ENCODE measurements at regions not wholly inside any gene's neighbourhood (a gene's known extent, or its start where the extent isn't known, plus 50 kb on each side); places are given as distances from the start of the nearest gene placed in this dataset.
"Not testable (repeated sequence)": the region's sequence is repeated elsewhere in the genome, so short reads cannot be mapped to it uniquely, and the experiment has no call there.

DNA sequence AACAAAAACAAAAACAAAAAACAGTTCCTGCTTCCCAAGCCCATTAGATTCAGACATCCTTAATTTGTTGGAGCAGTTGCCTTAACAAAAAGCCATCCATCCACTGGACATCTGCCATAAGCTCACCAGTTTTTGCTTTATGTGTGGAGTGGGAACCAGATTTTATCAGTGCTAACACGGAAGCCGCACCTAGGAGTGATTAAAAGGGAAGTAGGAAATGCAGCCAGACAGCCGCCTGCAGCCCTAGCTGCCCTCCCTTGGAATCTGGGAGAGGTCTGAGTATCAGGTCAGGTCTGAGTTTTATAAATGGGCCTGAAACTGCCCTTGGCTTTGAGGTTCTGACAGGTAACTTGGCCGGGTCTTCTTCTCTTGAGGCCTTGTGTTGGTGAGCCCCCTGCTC is 106.6 kb upstream of the MTLN start:
- not testable (repeated sequence) for H3K36me3 ChIP-seq; H3K4me1 ChIP-seq; H3K9me3 ChIP-seq (replicated peaks); H3K27me3 ChIP-seq; H3K4me3 ChIP-seq; H3K27ac ChIP-seq; DNase-seq

DNA sequence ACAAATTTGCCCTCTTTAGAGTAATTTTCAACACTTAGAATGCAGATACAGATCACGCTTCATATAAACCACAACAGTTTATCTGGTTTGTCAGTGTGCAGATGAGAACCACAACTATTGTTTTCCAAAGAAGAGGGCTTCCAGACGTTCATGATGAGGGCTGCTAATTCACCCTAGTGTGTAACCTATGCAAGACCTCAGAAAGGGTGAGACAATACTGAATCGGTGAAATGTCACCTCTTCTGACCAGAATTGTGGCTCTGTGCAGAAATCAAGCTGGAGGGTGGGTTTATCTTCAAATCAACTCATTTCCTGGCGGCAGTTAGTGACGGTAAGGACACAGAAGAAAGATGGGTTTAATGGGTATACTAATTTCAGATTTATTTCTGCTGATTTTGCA is 105.0 kb upstream of the MTLN start:
- not testable (repeated sequence) for H3K27ac ChIP-seq, H3K4me1 ChIP-seq

DNA sequence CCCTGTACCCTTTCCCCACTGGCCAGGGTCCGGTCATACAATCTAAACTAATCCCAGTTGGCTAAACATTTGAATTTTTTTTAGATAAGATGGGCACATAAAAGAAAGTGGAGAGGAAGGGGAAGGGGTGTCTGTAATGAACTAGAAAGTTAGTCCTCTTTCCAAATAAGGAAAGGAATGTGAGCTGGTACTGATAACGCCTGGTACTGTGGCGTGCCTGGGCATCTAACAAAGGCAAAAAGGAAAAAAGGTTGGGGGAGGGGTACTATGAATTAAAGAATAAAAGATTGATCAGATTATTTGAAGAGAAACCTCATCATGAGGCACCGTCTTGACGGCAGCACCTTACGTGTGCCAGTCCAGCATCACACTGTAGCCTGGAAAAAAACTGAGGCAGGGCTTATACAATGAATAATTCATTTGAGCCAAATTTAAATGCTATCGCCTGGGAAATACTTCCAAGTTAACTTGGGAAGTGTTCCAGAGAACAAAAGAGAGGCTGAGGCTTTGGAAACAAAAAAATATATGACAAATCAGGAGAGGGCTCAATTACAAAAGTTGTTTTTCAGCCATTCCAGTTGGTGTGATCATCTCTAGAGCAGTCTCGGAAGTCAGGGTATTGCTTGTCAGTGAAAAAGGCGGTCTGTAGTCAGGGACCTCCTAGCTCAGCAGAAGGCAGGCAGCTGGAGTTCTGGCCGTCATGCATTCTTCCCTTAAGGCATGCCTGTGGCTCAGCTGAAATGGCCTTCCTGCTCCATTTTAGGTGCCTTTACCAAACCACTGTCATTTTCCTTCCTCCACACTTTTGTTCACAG is 103.9 kb upstream of the MTLN start:
- not testable (repeated sequence) for H3K9me3 ChIP-seq (replicated peaks); H3K27ac ChIP-seq; DNase-seq; H3K36me3 ChIP-seq; H3K4me3 ChIP-seq; H3K27me3 ChIP-seq; H3K4me1 ChIP-seq

More for the DNA sequence above, 105.0 kb upstream of the MTLN start:
- H3K4me3 ChIP-seq; H3K36me3 ChIP-seq; H3K9me3 ChIP-seq (replicated peaks); DNase-seq; H3K27me3 ChIP-seq: not testable (repeated sequence)

DNA sequence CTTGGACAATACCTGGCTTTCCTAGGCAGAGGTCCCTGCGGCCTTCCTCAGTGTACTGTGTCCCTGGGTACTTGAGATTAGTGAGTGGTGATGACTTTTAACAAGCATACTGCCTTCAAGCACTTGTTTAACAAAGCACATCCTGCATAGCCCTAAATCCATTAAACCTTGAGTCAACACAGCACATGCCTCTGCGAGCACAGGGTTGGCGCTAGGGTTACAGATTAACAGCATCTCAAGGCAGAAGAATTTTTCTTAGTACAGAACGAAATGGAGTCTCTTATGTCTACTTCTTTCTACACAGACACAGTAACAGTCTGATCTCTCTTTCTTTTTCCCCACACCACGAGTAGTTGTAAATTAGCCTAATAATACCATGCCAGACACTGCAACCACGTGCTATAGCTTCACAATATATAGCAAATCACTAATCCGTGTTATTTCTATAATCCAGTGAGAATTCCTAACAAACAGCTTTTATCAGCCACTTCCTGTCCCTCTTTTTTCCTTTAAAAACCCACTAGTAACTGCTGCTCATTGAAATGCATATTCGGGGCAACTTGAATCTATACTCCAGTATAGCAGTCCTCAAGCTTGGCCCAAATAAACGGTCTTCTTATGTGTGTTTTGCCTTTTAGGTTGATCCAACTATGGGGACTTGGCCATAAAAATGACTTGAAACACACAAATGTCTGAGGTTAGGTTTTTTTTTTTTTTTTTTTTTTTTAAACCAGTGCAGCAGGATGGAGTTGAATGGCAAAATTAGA is 102.9 kb upstream of the MTLN start:
- H3K4me3 ChIP-seq; H3K4me1 ChIP-seq; H3K36me3 ChIP-seq; H3K27ac ChIP-seq; H3K27me3 ChIP-seq; DNase-seq; H3K9me3 ChIP-seq (replicated peaks): not testable (repeated sequence)

DNA sequence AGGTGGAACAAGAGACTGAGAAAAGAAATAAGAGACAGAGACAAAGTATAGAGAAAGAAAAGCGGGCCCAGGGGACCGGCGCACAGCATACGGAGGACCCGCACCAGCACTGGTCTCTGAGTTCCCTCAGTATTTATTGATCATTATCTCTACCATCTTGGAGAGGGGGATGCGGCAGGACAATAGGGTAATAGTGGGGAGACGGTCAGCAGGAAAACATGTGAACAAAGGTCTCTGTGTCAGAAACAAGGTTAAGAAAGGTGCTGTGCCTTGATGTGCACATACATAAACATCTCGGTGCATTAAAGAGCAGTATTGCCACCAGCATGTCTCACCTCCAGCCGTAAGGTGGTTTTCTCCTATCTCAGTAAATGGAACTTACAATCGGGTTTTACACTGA is 102.1 kb upstream of the MTLN start:
- DNase-seq; H3K9me3 ChIP-seq (replicated peaks); H3K36me3 ChIP-seq; H3K4me3 ChIP-seq; H3K27me3 ChIP-seq; H3K4me1 ChIP-seq; H3K27ac ChIP-seq: not testable (repeated sequence)

DNA sequence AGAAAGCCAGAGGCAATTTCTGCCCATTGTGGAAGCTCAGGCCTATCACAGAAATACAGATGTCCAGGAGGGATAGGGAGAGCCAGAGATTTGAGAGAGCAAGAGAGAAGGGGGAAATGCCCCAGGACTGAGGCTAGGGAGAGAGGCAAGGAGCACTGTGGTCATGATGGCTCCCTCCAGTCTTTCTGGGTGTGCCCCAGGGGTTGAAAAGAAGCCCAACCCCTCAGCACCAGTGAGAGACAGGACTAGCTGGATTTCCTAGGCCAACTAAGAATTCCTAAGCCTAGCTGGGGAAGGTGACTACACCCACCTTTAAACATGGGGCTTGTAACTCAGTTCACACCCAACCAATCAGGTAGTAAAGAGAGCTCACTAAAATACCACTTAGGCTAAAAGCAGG is 100.7 kb upstream of the MTLN start:
- H3K4me1 ChIP-seq; DNase-seq; H3K36me3 ChIP-seq; H3K27me3 ChIP-seq; H3K27ac ChIP-seq; H3K9me3 ChIP-seq (replicated peaks); H3K4me3 ChIP-seq: not testable (repeated sequence)

DNA sequence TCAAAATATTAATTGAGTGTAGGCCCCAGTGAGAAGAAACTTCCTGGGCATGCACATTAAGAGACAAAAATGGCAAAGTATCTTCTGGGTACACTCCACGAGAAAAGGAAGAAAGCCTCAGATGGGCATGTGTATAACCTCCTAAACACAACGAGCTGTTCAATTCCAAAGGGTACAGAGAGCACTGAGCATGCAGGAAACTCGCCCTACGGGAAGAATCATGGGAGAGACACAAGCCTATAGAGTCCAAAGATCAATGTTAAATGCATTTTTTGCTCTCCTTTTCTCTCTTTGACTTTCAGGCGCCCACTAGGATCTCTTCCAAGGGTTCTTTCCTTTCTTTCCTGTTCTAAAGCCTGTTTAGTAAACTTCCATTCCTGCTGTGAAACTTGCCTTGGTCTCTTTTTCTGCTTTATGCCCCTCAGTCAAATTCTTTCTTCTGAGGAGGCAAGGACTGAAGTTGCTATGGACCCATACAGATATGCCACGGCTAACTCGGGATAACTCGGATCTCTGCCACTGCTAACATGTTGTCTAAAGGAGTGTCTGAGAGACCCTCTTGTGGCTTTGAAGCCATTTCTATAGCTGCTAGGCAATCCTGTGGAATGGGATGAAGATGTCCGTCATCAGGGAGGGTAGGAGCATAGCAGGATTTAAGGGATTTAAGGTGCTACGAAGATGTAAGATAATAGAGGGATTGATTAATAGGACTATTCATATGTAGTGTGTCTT is 99.5 kb upstream of the MTLN start:
- H3K27me3 ChIP-seq; H3K36me3 ChIP-seq; H3K27ac ChIP-seq; H3K9me3 ChIP-seq (replicated peaks); H3K4me3 ChIP-seq; H3K4me1 ChIP-seq; DNase-seq: not testable (repeated sequence)

- not testable (repeated sequence) for DNase-seq, H3K27me3 ChIP-seq
These were observed 98.7 kb upstream of the MTLN start for GRCh38 chr2:110310988-110311475.

DNA sequence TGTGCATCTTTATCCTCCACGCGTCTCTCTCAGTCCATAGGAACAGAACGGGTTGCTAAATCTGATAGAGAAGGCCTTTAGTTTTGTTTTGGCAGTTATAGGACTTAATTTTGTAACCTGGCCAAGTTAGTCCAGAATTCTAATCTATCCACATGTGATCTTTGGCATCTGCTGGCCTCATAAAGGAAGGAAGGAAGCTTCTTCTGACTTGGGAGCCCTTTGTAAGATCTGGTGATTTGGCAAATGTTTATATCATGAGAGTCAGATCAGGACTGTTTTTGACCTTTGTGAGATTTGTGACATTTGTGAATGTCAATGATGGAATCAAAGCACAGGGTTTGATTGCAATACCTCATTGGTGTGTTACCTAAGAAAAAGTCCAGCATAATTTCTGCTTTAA is 96.4 kb upstream of the MTLN start:
- not testable (repeated sequence) for DNase-seq; H3K9me3 ChIP-seq (replicated peaks); H3K4me1 ChIP-seq

More at GRCh38 chr2:110310988-110311475, 98.7 kb upstream of the MTLN start:
- not testable (repeated sequence) for H3K4me3 ChIP-seq; H3K36me3 ChIP-seq; H3K4me1 ChIP-seq; H3K9me3 ChIP-seq (replicated peaks); H3K27ac ChIP-seq

GRCh38 chr2:110292807-110293206 is 80.5 kb upstream of the MTLN start:
- H3K4me3 ChIP-seq; H3K9me3 ChIP-seq (replicated peaks); H3K4me1 ChIP-seq; DNase-seq; H3K27me3 ChIP-seq; H3K36me3 ChIP-seq; H3K27ac ChIP-seq: not testable (repeated sequence)

More for the DNA sequence above, 96.4 kb upstream of the MTLN start:
- H3K4me3 ChIP-seq, H3K27me3 ChIP-seq, H3K27ac ChIP-seq, H3K36me3 ChIP-seq: not testable (repeated sequence)

DNA sequence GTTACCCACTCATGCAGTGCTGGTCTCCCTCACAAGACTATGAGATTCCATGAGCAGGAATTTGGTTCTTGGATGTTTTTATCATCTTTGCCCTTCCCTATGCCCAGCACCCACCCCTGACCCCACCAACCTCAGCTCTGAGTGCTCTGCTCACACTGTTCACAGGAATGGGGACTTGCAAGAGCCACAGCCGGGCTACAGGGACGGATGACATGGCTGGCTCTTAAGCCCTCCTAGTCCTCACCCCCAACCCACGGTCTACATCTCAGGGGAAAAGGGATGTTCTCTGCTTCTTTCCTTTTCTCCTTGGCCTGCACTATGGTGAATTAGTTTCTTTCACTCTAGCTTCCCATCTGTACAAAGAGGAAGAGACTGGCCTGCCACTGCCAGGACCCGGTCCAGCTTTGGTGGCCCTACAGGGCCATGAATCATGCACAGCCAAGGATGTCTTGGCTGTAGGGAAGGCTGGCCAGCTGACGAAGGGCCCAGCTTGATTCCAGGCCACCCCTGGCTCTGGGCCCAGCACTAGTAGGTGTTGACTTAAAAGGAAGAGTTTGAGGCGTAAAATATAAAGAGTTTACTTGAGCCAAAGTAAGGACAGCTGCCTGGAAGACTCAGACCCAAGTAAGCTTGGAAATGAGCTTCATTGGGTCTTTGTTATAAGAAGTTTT is 79.7 kb upstream of the MTLN start:
- H3K27me3 ChIP-seq; H3K27ac ChIP-seq; H3K4me1 ChIP-seq; H3K4me3 ChIP-seq; H3K9me3 ChIP-seq (replicated peaks); DNase-seq; H3K36me3 ChIP-seq: not testable (repeated sequence)

DNA sequence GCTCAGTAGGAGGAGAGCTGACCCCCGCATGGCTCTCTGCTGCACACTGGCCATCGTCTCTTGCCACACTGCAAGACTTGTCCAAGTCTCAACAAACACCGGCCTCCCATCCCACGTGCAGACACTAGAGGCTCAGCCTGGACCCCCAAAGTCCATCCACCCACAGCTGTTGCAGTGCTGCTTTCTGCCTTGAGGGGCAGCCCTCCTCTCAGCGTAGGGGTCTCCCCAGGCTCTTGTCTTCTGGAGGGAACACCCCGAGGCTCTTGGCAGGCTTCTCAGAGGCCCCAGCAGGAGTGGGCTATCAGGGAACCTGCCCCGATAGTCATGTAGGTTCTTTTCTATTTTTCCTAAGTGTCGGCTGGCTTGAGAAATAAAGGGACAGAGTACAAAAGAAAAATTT is 75.5 kb upstream of the MTLN start:
- not testable (repeated sequence) for H3K9me3 ChIP-seq (replicated peaks); H3K36me3 ChIP-seq; H3K27me3 ChIP-seq; DNase-seq; H3K4me3 ChIP-seq; H3K4me1 ChIP-seq; H3K27ac ChIP-seq

DNA sequence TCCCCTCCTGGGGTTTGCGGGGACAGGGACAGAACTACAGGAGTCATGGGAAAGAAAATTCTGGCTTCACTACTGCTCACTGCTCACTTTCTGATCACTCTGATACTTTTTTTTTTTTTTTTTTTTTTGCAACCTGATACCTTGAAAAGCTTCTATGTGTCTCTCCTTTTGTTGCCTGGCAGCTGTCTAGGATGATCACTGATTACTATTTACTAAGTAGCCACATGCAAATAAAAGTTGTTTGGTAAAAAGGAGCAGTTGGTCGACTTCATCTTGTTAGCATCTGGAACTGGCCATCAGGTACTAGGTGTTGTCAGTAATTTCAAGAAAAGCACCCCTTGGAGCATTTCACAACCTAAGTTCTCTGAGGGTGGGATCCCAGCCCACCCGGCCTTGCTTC is 74.9 kb upstream of the MTLN start:
- not testable (repeated sequence) for DNase-seq, H3K27ac ChIP-seq, H3K4me1 ChIP-seq

GRCh38 chr2:110285002-110285401 is 72.7 kb upstream of the MTLN start:
- not testable (repeated sequence) for H3K4me3 ChIP-seq; H3K9me3 ChIP-seq (replicated peaks); H3K4me1 ChIP-seq; H3K27me3 ChIP-seq; DNase-seq; H3K27ac ChIP-seq; H3K36me3 ChIP-seq

More for the DNA sequence above, 74.9 kb upstream of the MTLN start:
- H3K4me3 ChIP-seq; H3K27me3 ChIP-seq; H3K36me3 ChIP-seq; H3K9me3 ChIP-seq (replicated peaks): not testable (repeated sequence)

GRCh38 chr2:110280804-110281203 is 68.5 kb upstream of the MTLN start:
- not testable (repeated sequence) for H3K9me3 ChIP-seq (replicated peaks); H3K4me3 ChIP-seq; DNase-seq; H3K27me3 ChIP-seq; H3K36me3 ChIP-seq; H3K27ac ChIP-seq; H3K4me1 ChIP-seq
